Gastrocnemius medialis (tissue), 4 donors: ENCODE measurements at regions not wholly inside any gene's neighbourhood (a gene's known extent, or its start where the extent isn't known, plus 50 kb on each side); places are given as distances from the start of the nearest gene placed in this dataset.

ENCODE experiments used
- ATAC-seq, 2 donors: fragments of 150-250 bp; one replicate each; pipeline ENCODE4 v1.9.1; 2016
- DNase-seq, 2 donors: peaks; one replicate each; pipeline ENCODE4 v3.0.0-alpha.2; 2019
- H3K27ac ChIP-seq, 4 donors: fragments of 200-600 bp; sonication (generic); 1 replicate in 1 of 4; 2 replicates in 3 of 4; pipeline ENCODE4 v1.5.1; 2016 to 2018; ENCODE audit warnings: mild to moderate bottlenecking in 2 of 4, moderate library complexity in 1 of 4
- H3K27me3 ChIP-seq, 3 donors: fragments of 200-600 bp; sonication (generic) in 2 of 3; 1 replicate in 1 of 3; 2 replicates in 2 of 3; pipeline versions ENCODE4 v1.5.1 to v1.6.0; 2016 to 2019; ENCODE audit warnings: mild to moderate bottlenecking in 1 of 3, moderate library complexity in 1 of 3
- H3K36me3 ChIP-seq, 2 donors: fragments of 200-600 bp; sonication (generic) in 1 of 2; one replicate each; pipeline ENCODE4 v1.5.1; 2017 to 2018
- H3K4me1 ChIP-seq, 2 donors: fragments of 200-600 bp; sonication (generic) in 1 of 2; one replicate each; pipeline ENCODE4 v1.5.1; 2016 to 2017; ENCODE audit warnings: mild to moderate bottlenecking in 2 of 2
- H3K4me3 ChIP-seq, 4 donors: fragments of 200-600 bp; sonication (generic) in 3 of 4; 1 replicate in 1 of 4; 2 replicates in 3 of 4; pipeline ENCODE4 v1.5.1; 2016 to 2019; ENCODE audit warnings: mild to moderate bottlenecking in 2 of 4
- H3K9me3 ChIP-seq, 3 donors: fragments of 200-600 bp; sonication (generic) in 2 of 3; 1 replicate in 1 of 3; 2 replicates in 2 of 3; pipeline ENCODE4 v1.5.1; 2016 to 2019
- POLR2A ChIP-seq, 2 donors: fragments of 450-650 bp; IDR thresholded peaks; one replicate each; pipeline ENCODE4 v1.6.1; 2017; ENCODE audit warnings: antibody characterized with exemption in 2 of 2, mild to moderate bottlenecking in 2 of 2, moderate library complexity in 2 of 2
- in situ Hi-C, 4 donors: fragments of 200-750 bp; cut with MboI; loops; one replicate each; pipeline versions ENCODE4 v1.15.0 to v1.8.0; 2017; ENCODE audit warnings: low sequenced_read_pairs in 4 of 4
- intact Hi-C: fragments of 100-400 bp; cut with DNase I; formaldehyde crosslinking; loops from one replicate; pipeline ENCODE4 v1.15.1; 2023; ENCODE audit warnings: low total_unique reads
- TF ChIP-seq, protein P1 (sequence below), 5 experiments: fragments of 450-650 bp in 3 of 5; fragments of 200-600 bp in 2 of 5; sonication (generic) in 2 of 5; IDR thresholded peaks in 4 of 5; conservative IDR thresholded peaks in 1 of 5; 1 replicate in 4 of 5; 2 replicates in 1 of 5; pipeline ENCODE4 v1.5.1; 2016 to 2019; ENCODE audit warnings: antibody characterized with exemption in 5 of 5, mild to moderate bottlenecking in 3 of 5, moderate library complexity in 3 of 5

DNA sequence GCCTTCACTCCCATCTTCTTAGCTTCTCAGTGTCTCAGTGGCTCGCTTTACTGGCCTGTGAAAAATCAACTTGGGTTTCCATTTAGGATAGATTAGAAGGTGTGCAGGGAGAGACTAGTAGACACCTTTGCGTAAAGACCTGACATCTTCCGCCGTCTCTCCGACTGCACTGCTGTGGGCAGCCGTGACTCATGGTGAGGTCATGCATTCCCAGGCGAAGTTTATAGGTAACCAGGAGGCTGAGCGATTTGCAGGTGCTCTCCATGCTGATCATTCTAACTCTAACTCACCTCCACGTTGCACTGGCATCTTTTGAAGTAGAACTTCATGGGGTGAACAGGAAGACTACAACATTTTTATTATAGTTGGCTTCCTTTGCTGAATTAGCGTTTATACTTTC lies 68.0 kb upstream of the ZNF438 start:
- Histone ChIP-seq H3K9me3 (no peaks in the 10 kb centered on the region), H3K4me1 (no peaks in the 10 kb centered on the region), H3K27me3 (no peaks in the 10 kb centered on the region), H3K27ac (no peak overlapping the region), H3K4me3 (no peak overlapping the region), H3K36me3 (no peaks in the 10 kb centered on the region)
- TF ChIP-seq, protein P1, sequence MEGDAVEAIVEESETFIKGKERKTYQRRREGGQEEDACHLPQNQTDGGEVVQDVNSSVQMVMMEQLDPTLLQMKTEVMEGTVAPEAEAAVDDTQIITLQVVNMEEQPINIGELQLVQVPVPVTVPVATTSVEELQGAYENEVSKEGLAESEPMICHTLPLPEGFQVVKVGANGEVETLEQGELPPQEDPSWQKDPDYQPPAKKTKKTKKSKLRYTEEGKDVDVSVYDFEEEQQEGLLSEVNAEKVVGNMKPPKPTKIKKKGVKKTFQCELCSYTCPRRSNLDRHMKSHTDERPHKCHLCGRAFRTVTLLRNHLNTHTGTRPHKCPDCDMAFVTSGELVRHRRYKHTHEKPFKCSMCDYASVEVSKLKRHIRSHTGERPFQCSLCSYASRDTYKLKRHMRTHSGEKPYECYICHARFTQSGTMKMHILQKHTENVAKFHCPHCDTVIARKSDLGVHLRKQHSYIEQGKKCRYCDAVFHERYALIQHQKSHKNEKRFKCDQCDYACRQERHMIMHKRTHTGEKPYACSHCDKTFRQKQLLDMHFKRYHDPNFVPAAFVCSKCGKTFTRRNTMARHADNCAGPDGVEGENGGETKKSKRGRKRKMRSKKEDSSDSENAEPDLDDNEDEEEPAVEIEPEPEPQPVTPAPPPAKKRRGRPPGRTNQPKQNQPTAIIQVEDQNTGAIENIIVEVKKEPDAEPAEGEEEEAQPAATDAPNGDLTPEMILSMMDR (IDR thresholded peaks at IDR 0.05 in 4 of 5, conservative IDR thresholded peaks at IDR 0.05 in 1 of 5), result no peak
- no peak for TF ChIP-seq POLR2A (IDR thresholded peaks at IDR 0.05)
- ATAC-seq (no peak), DNase-seq (no peak)
- in situ Hi-C loops (no loop called here), intact Hi-C loops (no loop called here)

DNA sequence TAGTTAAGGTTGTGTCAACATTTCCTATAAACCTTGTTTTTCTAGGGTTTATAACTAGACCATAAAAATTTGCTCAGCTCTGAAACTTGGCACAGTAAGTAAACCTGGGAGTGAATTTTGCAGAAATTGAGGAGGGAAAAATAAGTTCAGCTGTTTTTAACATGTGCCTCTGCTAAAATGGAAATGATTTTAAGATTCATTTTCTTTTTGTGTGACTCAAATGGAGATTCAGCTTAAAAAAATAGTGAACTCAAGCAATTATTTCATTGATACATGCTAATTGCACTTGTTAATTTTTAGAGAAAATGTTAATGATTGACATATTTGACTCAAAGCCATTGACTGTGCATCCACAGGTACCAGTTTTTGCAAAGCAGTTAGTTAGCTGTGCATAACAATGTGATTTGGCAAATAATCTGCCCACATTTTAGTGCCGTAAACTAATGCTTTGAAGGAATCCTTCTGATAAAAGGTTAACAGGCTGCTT lies 68.5 kb upstream of the ZNF438 start:
- in situ Hi-C loops, result no loop called here
- intact Hi-C loops, result no loop called here
- ATAC-seq, result no peak
- Histone ChIP-seq H3K4me3 (no peak overlapping the region), H3K36me3 (no peaks in the 10 kb centered on the region), H3K9me3 (no peaks in the 10 kb centered on the region), H3K27ac (no peak overlapping the region), H3K27me3 (no peaks in the 10 kb centered on the region), H3K4me1 (no peaks in the 10 kb centered on the region)
- no peak for DNase-seq
- TF ChIP-seq, protein P1 (IDR thresholded peaks at IDR 0.05 in 4 of 5, conservative IDR thresholded peaks at IDR 0.05 in 1 of 5), result no peak
- TF ChIP-seq POLR2A (IDR thresholded peaks at IDR 0.05), result no peak

DNA sequence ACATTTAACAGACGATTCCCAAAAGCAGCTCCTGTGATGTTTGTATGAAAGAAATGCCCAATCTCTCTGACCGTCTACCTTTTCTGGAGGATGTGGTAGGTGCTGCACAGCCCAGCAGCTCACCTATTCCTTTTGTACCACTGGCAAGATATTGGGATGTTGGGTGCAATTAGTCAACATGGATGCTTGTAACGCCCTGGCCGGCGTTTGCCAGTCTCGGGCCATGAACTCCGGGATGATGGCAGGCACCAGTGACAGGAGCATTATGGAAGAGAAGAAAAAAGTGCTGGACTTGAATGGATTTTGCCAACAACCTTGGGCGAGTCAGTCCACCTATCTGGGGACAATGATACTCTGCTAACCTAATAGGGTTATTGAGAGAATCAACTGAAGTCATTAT lies 69.0 kb upstream of the ZNF438 start:
- H3K36me3 ChIP-seq, result no peaks in the 10 kb centered on the region
- intact Hi-C loops (no loop called here), in situ Hi-C loops (no loop called here)
- DNase-seq, result no peak
- H3K4me3 ChIP-seq, result no peak overlapping the region
- H3K27me3 ChIP-seq, result no peaks in the 10 kb centered on the region
- no peak for TF ChIP-seq POLR2A (IDR thresholded peaks at IDR 0.05)
- TF ChIP-seq, protein P1 (IDR thresholded peaks at IDR 0.05 in 4 of 5, conservative IDR thresholded peaks at IDR 0.05 in 1 of 5), result no peak
- no peaks in the 10 kb centered on the region for H3K9me3 ChIP-seq
- ATAC-seq, result no peak
- no peaks in the 10 kb centered on the region for H3K4me1 ChIP-seq
- H3K27ac ChIP-seq, result no peak overlapping the region

DNA sequence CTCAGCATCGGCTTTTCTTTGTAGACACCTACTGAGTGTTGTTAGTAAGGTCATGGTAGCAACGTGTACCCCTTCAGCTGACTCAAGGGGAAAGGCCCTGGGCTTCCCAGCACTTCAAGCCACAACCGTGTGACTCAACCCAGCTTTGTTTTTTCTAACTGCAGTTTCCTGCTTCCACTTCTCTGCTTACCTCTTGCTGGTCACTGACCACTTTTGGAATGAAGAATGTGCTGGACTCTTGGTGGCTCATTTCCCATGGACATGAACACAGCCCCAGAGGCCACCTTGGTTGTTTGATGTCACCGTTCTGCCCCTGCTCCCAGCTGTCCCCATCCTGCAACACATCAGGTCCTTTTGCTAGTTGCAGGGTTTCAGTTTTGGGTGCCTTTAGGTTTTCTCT lies 69.5 kb upstream of the ZNF438 start:
- no peak overlapping the region for H3K27ac ChIP-seq
- in situ Hi-C loops, result no loop called here
- no peak for TF ChIP-seq POLR2A (IDR thresholded peaks at IDR 0.05)
- TF ChIP-seq, protein P1 (IDR thresholded peaks at IDR 0.05 in 4 of 5, conservative IDR thresholded peaks at IDR 0.05 in 1 of 5), result no peak
- H3K27me3 ChIP-seq, result no peaks in the 10 kb centered on the region
- no peaks in the 10 kb centered on the region for H3K4me1 ChIP-seq
- no peaks in the 10 kb centered on the region for H3K36me3 ChIP-seq
- intact Hi-C loops, result no loop called here
- no peak overlapping the region for H3K4me3 ChIP-seq
- DNase-seq, result no peak
- no peaks in the 10 kb centered on the region for H3K9me3 ChIP-seq
- no peak for ATAC-seq

DNA sequence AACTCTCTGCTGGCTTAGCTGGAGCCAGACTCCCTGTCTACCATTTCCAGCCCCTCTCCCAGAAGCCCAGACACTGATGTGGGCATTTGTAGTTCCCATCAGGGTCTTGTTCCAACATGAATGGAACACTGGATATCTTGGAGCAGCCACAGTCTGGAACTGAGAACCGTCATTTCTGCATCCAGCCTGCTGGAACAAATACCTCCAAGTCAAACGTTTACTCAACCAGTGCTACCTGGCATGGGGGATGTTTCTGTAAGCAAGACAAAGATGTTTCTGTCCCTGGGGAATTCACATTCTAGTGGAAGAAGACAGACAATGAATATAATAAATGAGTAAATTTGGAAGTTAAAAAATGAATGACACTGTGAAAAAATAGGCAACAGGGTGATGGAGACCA lies 70.8 kb upstream of the ZNF438 start:
- Histone ChIP-seq H3K4me3 (no peak overlapping the region), H3K4me1 (no peaks in the 10 kb centered on the region), H3K36me3 (no peaks in the 10 kb centered on the region), H3K9me3 (no peaks in the 10 kb centered on the region), H3K27me3 (no peaks in the 10 kb centered on the region), H3K27ac (no peak overlapping the region)
- no peak for ATAC-seq
- intact Hi-C loops (no loop called here), in situ Hi-C loops (no loop called here)
- no peak for DNase-seq
- no peak for TF ChIP-seq POLR2A (IDR thresholded peaks at IDR 0.05)
- TF ChIP-seq, protein P1 (IDR thresholded peaks at IDR 0.05 in 4 of 5, conservative IDR thresholded peaks at IDR 0.05 in 1 of 5), result no peak
